ENCODE measurements at regions not wholly inside any gene's neighbourhood (a gene's known extent, or its start where the extent isn't known, plus 50 kb on each side); places are given as distances from the start of the nearest gene placed in this dataset.
"Not testable (repeated sequence)": the region's sequence is repeated elsewhere in the genome, so short reads cannot be mapped to it uniquely, and the experiment has no call there.

DNA sequence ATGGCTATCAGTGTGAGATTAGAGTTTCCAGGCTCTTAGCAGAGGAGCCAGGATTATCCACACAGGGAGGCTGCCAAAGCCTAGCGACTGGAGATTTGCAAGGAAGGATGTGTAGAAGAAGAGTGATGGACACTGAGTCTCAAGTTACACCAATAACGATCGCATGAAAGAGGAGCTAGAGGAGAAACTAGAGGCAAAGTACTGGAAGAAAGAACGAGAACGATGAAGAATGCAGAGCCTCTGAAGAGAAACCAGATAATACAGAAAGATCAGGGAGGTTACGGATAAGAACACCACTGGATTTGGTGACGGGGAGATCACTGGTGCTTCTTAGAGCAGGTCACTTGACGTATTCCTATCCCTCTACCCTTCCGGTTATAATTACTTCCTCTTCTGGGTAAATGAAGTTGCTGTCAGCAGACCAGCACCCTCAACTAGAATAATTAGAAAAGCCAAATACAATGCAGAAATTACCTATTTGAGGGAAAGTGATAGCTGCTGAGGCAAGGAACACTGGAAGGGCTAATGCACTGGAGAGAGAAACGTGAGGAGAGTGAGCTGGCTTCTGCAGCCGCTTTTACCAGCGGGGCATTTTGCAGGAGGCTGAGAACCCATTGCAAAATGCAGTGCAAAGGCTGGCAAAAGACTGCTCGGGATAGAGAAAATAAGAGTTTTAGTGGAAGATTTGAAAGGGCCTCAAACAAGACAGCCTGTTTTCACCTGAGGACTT lies 93.1 kb upstream of the HIF1A start:
- Histone ChIP-seq H3K36me3 (ENCODE audit: control insufficient read depth, insufficient read depth, low read length) (no peaks in the 10 kb centered on the region), H3K27ac (ENCODE audit: low read depth, low read length) (peak overlapping the region; percentile 24; the same call in 1 of the 2 replicates), H3K9me3 (ENCODE audit: control insufficient read depth, insufficient read depth, low read depth, low read length) (no peaks in the 10 kb centered on the region), H3K27me3 (ENCODE audit: control insufficient read depth, insufficient read depth, low read length) (no peaks in the 10 kb centered on the region), H3K4me3 (ENCODE audit: low read depth, low read length) (no peak overlapping the region), H3K9ac (ENCODE audit: low read length) (no peak overlapping the region), H3K4me1 (ENCODE audit: control insufficient read depth, insufficient read depth, low read length) (peaks cover 36% of the 10 kb centered on the region)

DNA sequence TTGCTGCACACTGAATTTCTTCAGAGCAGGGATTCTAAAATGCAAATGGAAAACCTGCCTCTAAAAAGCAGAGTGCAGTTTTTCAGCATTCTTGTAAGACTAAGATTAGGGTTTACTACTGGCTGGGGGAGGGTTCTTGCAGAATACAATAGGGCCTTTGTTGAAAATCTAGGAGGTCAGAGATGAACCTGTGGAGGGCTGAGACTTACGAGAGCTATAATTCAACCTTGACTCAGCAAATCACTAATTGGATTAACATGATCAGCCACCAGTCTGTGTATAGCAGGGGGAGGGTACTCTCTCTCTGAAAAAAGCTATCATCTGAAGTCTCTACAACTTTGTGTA lies 92.6 kb upstream of the HIF1A start:
- no peak overlapping the region; the same call in 1 of the 2 replicates for H3K27ac ChIP-seq (ENCODE audit: low read depth, low read length)
- H3K36me3 ChIP-seq (ENCODE audit: control insufficient read depth, insufficient read depth, low read length), result no peaks in the 10 kb centered on the region
- no peak overlapping the region for H3K9ac ChIP-seq (ENCODE audit: low read length)
- H3K9me3 ChIP-seq (ENCODE audit: control insufficient read depth, insufficient read depth, low read depth, low read length), result no peaks in the 10 kb centered on the region
- no peaks in the 10 kb centered on the region for H3K27me3 ChIP-seq (ENCODE audit: control insufficient read depth, insufficient read depth, low read length)
- H3K4me1 ChIP-seq (ENCODE audit: control insufficient read depth, insufficient read depth, low read length), result peaks cover 35% of the 10 kb centered on the region
- no peak overlapping the region for H3K4me3 ChIP-seq (ENCODE audit: low read depth, low read length)

DNA sequence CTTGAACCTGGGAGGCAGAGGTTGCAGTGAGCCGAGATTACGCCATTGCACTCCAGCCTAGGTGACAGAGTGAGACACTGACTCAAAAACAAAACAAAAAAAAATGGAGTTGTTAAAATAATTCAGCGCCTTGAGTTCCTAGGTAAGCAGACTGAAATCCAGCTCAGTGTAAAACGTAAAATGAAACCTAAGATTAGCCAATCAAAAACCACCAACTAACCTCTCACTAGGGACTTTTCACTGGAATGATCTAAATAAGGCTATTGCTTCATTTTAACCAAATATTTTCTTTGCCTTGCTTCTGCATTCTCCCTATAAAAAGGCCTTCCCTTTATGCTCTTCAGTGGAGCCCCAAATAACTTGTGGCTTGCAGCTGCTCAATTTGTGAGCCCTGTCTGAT lies 91.6 kb upstream of the HIF1A start:
- H3K9me3 ChIP-seq (ENCODE audit: control insufficient read depth, insufficient read depth, low read depth, low read length), result no peaks in the 10 kb centered on the region
- H3K4me1 ChIP-seq (ENCODE audit: control insufficient read depth, insufficient read depth, low read length), result peaks cover 35% of the 10 kb centered on the region
- H3K9ac ChIP-seq (ENCODE audit: low read length), result no peak overlapping the region
- no peaks in the 10 kb centered on the region for H3K36me3 ChIP-seq (ENCODE audit: control insufficient read depth, insufficient read depth, low read length)
- H3K4me3 ChIP-seq (ENCODE audit: low read depth, low read length), result no peak overlapping the region
- no peaks in the 10 kb centered on the region for H3K27me3 ChIP-seq (ENCODE audit: control insufficient read depth, insufficient read depth, low read length)
- no peak overlapping the region for H3K27ac ChIP-seq (ENCODE audit: low read depth, low read length)

- Histone ChIP-seq H3K9me3 (ENCODE audit: control insufficient read depth, insufficient read depth, low read depth, low read length) (no peaks in the 10 kb centered on the region), H3K27me3 (ENCODE audit: control insufficient read depth, insufficient read depth, low read length) (no peaks in the 10 kb centered on the region), H3K4me1 (ENCODE audit: control insufficient read depth, insufficient read depth, low read length) (peaks cover 33% of the 10 kb centered on the region), H3K4me3 (ENCODE audit: low read depth, low read length) (no peak overlapping the region), H3K36me3 (ENCODE audit: control insufficient read depth, insufficient read depth, low read length) (no peaks in the 10 kb centered on the region), H3K9ac (ENCODE audit: low read length) (no peak overlapping the region), H3K27ac (ENCODE audit: low read depth, low read length) (no peak overlapping the region)
Measured at GRCh38 chr14:61607570-61608244, 87.6 kb upstream of the HIF1A start.

- Histone ChIP-seq H3K9ac (ENCODE audit: low read length) (no peak overlapping the region), H3K4me1 (ENCODE audit: control insufficient read depth, insufficient read depth, low read length) (peaks cover 28% of the 10 kb centered on the region), H3K27me3 (ENCODE audit: control insufficient read depth, insufficient read depth, low read length) (no peaks in the 10 kb centered on the region), H3K27ac (ENCODE audit: low read depth, low read length) (no peak overlapping the region), H3K4me3 (ENCODE audit: low read depth, low read length) (no peak overlapping the region), H3K9me3 (ENCODE audit: control insufficient read depth, insufficient read depth, low read depth, low read length) (no peaks in the 10 kb centered on the region), H3K36me3 (ENCODE audit: control insufficient read depth, insufficient read depth, low read length) (no peaks in the 10 kb centered on the region)
Measured at GRCh38 chr14:61608245-61609165, 86.8 kb upstream of the HIF1A start.

DNA sequence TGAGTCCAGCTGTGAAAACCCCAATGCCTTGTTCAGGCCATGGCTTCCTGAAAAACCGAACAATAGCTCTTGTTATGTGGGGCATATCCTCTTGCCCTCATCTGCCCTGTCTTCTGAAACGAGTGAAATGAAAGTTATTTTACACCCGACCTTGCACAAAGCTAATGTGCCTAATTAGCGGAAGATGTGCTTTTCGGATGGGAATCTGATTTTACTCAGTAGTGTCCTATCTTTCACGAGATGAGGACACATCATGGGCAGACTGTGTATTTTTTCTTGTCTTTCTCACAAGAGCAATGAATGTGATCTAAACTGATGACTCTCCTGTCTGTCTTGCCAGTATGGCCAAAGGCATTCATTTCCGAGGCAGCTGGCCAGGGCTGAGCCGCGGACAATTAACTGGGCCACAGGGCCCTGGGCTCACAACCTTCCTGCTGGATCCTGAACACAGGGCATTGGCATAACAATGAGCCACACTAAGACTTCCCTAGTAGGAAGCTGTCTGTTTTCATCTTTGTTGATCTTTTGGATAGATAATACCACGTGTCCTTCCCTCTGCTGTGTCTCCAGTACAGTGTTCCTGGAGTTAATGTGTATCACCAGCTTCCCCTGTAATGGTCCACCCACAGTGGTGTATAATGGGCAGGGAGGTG lies 86.0 kb upstream of the HIF1A start:
- Histone ChIP-seq H3K9ac (ENCODE audit: low read length) (no peak overlapping the region), H3K27ac (ENCODE audit: low read depth, low read length) (peak overlapping the region; percentile 20; the same call in 1 of the 2 replicates), H3K4me1 (ENCODE audit: control insufficient read depth, insufficient read depth, low read length) (peaks cover 29% of the 10 kb centered on the region), H3K27me3 (ENCODE audit: control insufficient read depth, insufficient read depth, low read length) (no peaks in the 10 kb centered on the region), H3K9me3 (ENCODE audit: control insufficient read depth, insufficient read depth, low read depth, low read length) (no peaks in the 10 kb centered on the region), H3K36me3 (ENCODE audit: control insufficient read depth, insufficient read depth, low read length) (no peaks in the 10 kb centered on the region), H3K4me3 (ENCODE audit: low read depth, low read length) (no peak overlapping the region)

GRCh38 chr14:61609884-61610283 lies 85.4 kb upstream of the HIF1A start:
- H3K27me3 ChIP-seq (ENCODE audit: control insufficient read depth, insufficient read depth, low read length), result no peaks in the 10 kb centered on the region
- no peak overlapping the region for H3K4me3 ChIP-seq (ENCODE audit: low read depth, low read length)
- H3K9ac ChIP-seq (ENCODE audit: low read length), result no peak overlapping the region
- peaks cover 32% of the 10 kb centered on the region for H3K4me1 ChIP-seq (ENCODE audit: control insufficient read depth, insufficient read depth, low read length)
- no peaks in the 10 kb centered on the region for H3K9me3 ChIP-seq (ENCODE audit: control insufficient read depth, insufficient read depth, low read depth, low read length)
- no peaks in the 10 kb centered on the region for H3K36me3 ChIP-seq (ENCODE audit: control insufficient read depth, insufficient read depth, low read length)
- peak overlapping the region; percentile 20; the same call in 1 of the 2 replicates for H3K27ac ChIP-seq (ENCODE audit: low read depth, low read length)

DNA sequence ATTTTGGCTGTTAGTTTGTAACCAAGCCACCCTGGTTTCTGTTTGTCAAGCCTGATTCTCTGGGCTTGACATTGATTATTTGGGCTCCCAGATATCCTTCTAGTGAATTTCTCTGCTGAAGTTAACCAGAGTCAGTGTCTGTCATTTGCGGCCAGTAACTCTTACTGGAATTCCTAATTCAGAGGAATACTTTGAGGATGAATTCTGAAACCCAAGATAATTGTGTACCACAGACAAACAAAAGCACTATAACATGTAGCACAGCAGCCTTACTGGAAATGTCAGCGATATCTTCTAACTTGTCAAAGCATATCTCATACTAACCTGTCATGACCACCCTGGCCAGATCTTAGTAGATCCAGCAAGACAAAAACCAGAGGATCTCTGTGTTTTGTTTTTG lies 84.4 kb upstream of the HIF1A start:
- H3K4me1 ChIP-seq (ENCODE audit: control insufficient read depth, insufficient read depth, low read length), result peaks cover 32% of the 10 kb centered on the region
- H3K4me3 ChIP-seq (ENCODE audit: low read depth, low read length), result no peak overlapping the region
- H3K9me3 ChIP-seq (ENCODE audit: control insufficient read depth, insufficient read depth, low read depth, low read length), result no peaks in the 10 kb centered on the region
- H3K36me3 ChIP-seq (ENCODE audit: control insufficient read depth, insufficient read depth, low read length), result no peaks in the 10 kb centered on the region
- no peak overlapping the region for H3K27ac ChIP-seq (ENCODE audit: low read depth, low read length)
- H3K27me3 ChIP-seq (ENCODE audit: control insufficient read depth, insufficient read depth, low read length), result no peaks in the 10 kb centered on the region
- H3K9ac ChIP-seq (ENCODE audit: low read length), result no peak overlapping the region

DNA sequence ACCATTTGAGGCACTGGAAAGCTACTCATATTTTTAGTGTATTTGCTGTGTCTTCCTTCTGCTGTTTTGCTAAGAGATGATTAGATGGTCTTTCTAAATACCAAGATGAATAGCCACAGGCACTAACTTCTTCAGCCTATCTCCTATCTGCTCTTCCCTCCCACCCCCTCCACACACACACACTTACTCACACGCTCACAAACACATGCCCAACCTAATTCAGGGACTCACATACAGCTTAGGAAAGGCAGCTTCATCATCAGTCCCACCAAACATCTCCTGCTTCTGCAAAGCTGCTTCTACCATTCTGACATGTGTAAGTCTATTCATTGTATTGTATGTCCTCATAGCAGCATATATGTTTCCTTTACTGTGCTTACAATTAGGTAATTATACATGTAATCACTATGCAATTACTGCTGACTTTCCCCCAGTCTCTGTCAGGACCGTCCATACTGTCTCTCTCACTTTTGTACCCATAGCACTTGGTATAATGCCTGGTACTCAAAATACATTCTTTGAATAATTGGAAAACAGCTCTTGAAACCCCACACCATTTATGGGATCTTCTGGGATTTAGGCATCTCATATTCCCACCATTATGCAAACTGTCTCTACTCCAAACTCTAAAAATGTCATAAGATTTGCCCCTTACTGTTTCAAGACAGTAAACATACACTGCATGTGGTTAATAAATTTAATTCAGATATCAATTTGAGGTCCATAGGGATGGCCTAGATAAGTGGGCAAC lies 83.3 kb upstream of the HIF1A start:
- H3K36me3 ChIP-seq (ENCODE audit: control insufficient read depth, insufficient read depth, low read length), result no peaks in the 10 kb centered on the region
- peaks cover 32% of the 10 kb centered on the region for H3K4me1 ChIP-seq (ENCODE audit: control insufficient read depth, insufficient read depth, low read length)
- no peak overlapping the region for H3K9ac ChIP-seq (ENCODE audit: low read length)
- H3K4me3 ChIP-seq (ENCODE audit: low read depth, low read length), result no peak overlapping the region
- H3K27ac ChIP-seq (ENCODE audit: low read depth, low read length), result no peak overlapping the region
- H3K27me3 ChIP-seq (ENCODE audit: control insufficient read depth, insufficient read depth, low read length), result no peaks in the 10 kb centered on the region
- no peaks in the 10 kb centered on the region for H3K9me3 ChIP-seq (ENCODE audit: control insufficient read depth, insufficient read depth, low read depth, low read length)

DNA sequence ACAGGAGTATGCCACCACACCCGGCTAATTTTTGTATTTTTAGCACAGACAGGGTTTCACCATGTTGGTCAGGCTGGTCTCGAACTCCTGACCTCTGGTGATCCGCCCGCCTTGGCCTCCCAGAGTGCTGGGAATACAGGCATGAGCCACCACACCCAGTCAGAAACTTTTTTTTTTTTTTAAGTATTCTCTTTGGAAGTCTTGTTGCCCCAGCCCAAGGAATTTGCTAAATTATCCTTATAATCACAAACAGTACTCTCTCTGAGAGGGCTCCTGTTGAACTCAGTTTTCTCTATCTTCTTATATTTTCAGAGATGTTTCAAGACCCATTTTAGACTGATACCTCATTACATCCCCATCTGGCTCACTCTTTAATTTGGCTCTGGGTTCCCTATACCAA lies 82.3 kb upstream of the HIF1A start:
- peaks cover 25% of the 10 kb centered on the region for H3K4me1 ChIP-seq (ENCODE audit: control insufficient read depth, insufficient read depth, low read length)
- H3K9me3 ChIP-seq (ENCODE audit: control insufficient read depth, insufficient read depth, low read depth, low read length); H3K9ac ChIP-seq (ENCODE audit: low read length); H3K27ac ChIP-seq (ENCODE audit: low read depth, low read length); H3K4me3 ChIP-seq (ENCODE audit: low read depth, low read length); H3K27me3 ChIP-seq (ENCODE audit: control insufficient read depth, insufficient read depth, low read length); H3K36me3 ChIP-seq (ENCODE audit: control insufficient read depth, insufficient read depth, low read length): not testable (repeated sequence)

Measured in HUES6 (cell line).